Keratinocyte (primary cell): ENCODE measurements at regions not wholly inside any gene's neighbourhood (a gene's known extent, or its start where the extent isn't known, plus 50 kb on each side); places are given as distances from the start of the nearest gene placed in this dataset.

Experiments
- DNase-seq: peaks from one replicate; pipeline ENCODE4 v3.0.0-alpha.2; 2011; ENCODE audit warnings: low read depth, missing footprints, low spot score
- FAIRE-seq: peaks from 2 replicates; lab custom pipeline; 2011; peaks lifted over from hg19 to GRCh38; lab: Jason Lieb, UNC
- H2AFZ ChIP-seq: 2 replicates; pipeline ENCODE4 v1.6.0; 2012; ENCODE audit warnings: low read length, control low read depth, inconsistent platforms; ENCODE audit not compliant: control insufficient read depth
- H3K27ac ChIP-seq: 2 replicates; pipeline ENCODE4 v1.5.1; 2011; ENCODE audit warnings: low read length; ENCODE audit not compliant: control insufficient read depth, insufficient read depth
- H3K27me3 ChIP-seq: 3 replicates; pipeline ENCODE4 v1.6.0; 2011; ENCODE audit warnings: low read length; ENCODE audit not compliant: control insufficient read depth, insufficient read depth; ENCODE audit errors: extremely low read depth
- H3K36me3 ChIP-seq, 2 experiments: 2 replicates in 1 of 2; 3 replicates in 1 of 2; pipeline ENCODE4 v1.5.1; 2011; ENCODE audit warnings: low read length in 2 of 2, mild to moderate bottlenecking in 1 of 2; ENCODE audit not compliant: control insufficient read depth in 2 of 2, insufficient read depth in 2 of 2; ENCODE audit errors: extremely low read depth in 1 of 2
- H3K4me1 ChIP-seq: 3 replicates; pipeline ENCODE4 v1.5.1; 2011; ENCODE audit warnings: low read length; ENCODE audit not compliant: control insufficient read depth, insufficient read depth; ENCODE audit errors: extremely low read depth
- H3K4me2 ChIP-seq: 3 replicates; pipeline ENCODE4 v1.6.0; 2011; ENCODE audit warnings: low read depth, low read length; ENCODE audit not compliant: control insufficient read depth, insufficient read depth; ENCODE audit errors: extremely low read depth
- H3K4me3 ChIP-seq, 3 experiments: fragments of 200-600 bp in 1 of 3; sonication (generic) in 1 of 3; 2 replicates in 2 of 3; 3 replicates in 1 of 3; pipeline ENCODE4 v1.5.1; 2011 to 2016; ENCODE audit warnings: low read length in 3 of 3, mild to moderate bottlenecking in 3 of 3, control low read depth in 2 of 3, inconsistent platforms in 1 of 3, low read depth in 1 of 3, mixed read lengths in 1 of 3, mixed run types in 1 of 3, moderate library complexity in 1 of 3; ENCODE audit not compliant: control insufficient read depth in 2 of 3, insufficient read depth in 2 of 3; ENCODE audit errors: extremely low read depth in 1 of 3
- H3K79me2 ChIP-seq: 2 replicates; pipeline ENCODE4 v1.6.0; 2012; ENCODE audit warnings: low read length; ENCODE audit not compliant: control insufficient read depth, insufficient read depth
- H3K9ac ChIP-seq: 3 replicates; pipeline ENCODE4 v1.6.0; 2011; ENCODE audit warnings: low read length; ENCODE audit not compliant: control insufficient read depth, insufficient read depth; ENCODE audit errors: extremely low read depth
- H3K9me1 ChIP-seq: 3 replicates; pipeline ENCODE4 v1.6.0; 2011; ENCODE audit warnings: low read length; ENCODE audit not compliant: control insufficient read depth, insufficient read depth; ENCODE audit errors: extremely low read depth
- H3K9me3 ChIP-seq: 2 replicates; pipeline ENCODE4 v1.5.1; 2012; ENCODE audit warnings: low read depth, low read length; ENCODE audit not compliant: control insufficient read depth
- H4K20me1 ChIP-seq: 3 replicates; pipeline ENCODE4 v1.6.0; 2011; ENCODE audit warnings: low read length; ENCODE audit not compliant: control insufficient read depth, insufficient read depth; ENCODE audit errors: extremely low read depth
- EZH2 ChIP-seq: IDR thresholded peaks from one replicate; pipeline ENCODE4 v1.6.1; 2012; ENCODE audit warnings: inconsistent platforms, mild to moderate bottlenecking, low read length, moderate library complexity
- dilution Hi-C: fragments of 300-500 bp; cut with MboI; formaldehyde crosslinking; loops from one replicate; pipeline ENCODE4 v1.7.0; 2020; ENCODE audit warnings: low sequenced_read_pairs; ENCODE audit not compliant: extremely low pct_ligation_motif_present
- TF ChIP-seq, protein P1 (sequence below), 3 experiments: IDR thresholded peaks in 1 of 3; conservative IDR thresholded peaks in 1 of 3; optimal IDR thresholded peaks in 1 of 3; 2 replicates in 2 of 3; 3 replicates in 1 of 3; pipeline versions ENCODE3 to v1.5.1; 2011; ENCODE audit warnings: low read length in 3 of 3, mild to moderate bottlenecking in 3 of 3, moderate library complexity in 2 of 3, control low read depth in 1 of 3, inconsistent platforms in 1 of 3; ENCODE audit not compliant: insufficient read depth in 2 of 3; ENCODE audit errors: extremely low read depth in 1 of 3

DNA sequence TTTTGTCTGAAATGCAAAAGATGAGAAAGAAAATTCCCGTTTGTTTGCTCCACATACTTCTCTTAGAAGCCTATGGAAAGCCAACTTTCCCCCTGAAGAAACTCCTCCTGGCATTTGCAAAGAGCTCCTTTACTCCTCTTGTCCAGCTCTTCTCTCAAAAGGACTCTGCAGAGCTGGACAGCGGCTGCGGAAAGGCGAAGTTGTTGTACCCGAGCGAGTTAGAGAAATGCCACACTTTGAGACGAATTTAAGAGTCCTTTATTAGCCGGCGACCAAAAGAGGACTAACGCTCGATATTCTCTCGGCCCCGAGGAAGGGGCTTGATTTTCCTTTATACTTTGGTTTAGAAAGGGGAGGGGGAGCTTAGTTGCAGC lies 157.8 kb downstream of the TRIM27 start:
- no peak for DNase-seq
- H2AFZ ChIP-seq = no peak overlapping the region
- no peak overlapping the region for H3K27ac ChIP-seq
- TF ChIP-seq, protein P1, sequence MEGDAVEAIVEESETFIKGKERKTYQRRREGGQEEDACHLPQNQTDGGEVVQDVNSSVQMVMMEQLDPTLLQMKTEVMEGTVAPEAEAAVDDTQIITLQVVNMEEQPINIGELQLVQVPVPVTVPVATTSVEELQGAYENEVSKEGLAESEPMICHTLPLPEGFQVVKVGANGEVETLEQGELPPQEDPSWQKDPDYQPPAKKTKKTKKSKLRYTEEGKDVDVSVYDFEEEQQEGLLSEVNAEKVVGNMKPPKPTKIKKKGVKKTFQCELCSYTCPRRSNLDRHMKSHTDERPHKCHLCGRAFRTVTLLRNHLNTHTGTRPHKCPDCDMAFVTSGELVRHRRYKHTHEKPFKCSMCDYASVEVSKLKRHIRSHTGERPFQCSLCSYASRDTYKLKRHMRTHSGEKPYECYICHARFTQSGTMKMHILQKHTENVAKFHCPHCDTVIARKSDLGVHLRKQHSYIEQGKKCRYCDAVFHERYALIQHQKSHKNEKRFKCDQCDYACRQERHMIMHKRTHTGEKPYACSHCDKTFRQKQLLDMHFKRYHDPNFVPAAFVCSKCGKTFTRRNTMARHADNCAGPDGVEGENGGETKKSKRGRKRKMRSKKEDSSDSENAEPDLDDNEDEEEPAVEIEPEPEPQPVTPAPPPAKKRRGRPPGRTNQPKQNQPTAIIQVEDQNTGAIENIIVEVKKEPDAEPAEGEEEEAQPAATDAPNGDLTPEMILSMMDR (optimal IDR thresholded peaks at IDR 0.05 in 1 of 3, IDR thresholded peaks at IDR 0.05 in 1 of 3, conservative IDR thresholded peaks at IDR 0.05 in 1 of 3; ENCODE audit: extremely low read depth in 1 of 3, insufficient read depth in 2 of 3, low read length in 3 of 3) = no peak
- TF ChIP-seq EZH2 = peak; percentile 8
- no peaks in the 10 kb centered on the region for H4K20me1 ChIP-seq
- no peaks in the 10 kb centered on the region for H3K9me1 ChIP-seq
- H3K9me3 ChIP-seq = no peaks in the 10 kb centered on the region
- dilution Hi-C loops = no loop called here
- no peak overlapping the region for H3K4me2 ChIP-seq
- no peaks in the 10 kb centered on the region for H3K36me3 ChIP-seq
- no peak overlapping the region for H3K9ac ChIP-seq
- no peak for FAIRE-seq
- H3K4me1 ChIP-seq = peaks cover 4% of the 10 kb centered on the region
- H3K4me3 ChIP-seq = no peak overlapping the region
- H3K27me3 ChIP-seq = peaks cover 80% of the 10 kb centered on the region
- no peaks in the 10 kb centered on the region for H3K79me2 ChIP-seq

- no peak overlapping the region for H3K4me2 ChIP-seq
- no peaks in the 10 kb centered on the region for H3K9me1 ChIP-seq
Measured at GRCh38 chr6:28766426-28766825, 157.4 kb downstream of the TRIM27 start.

More at GRCh38 chr6:28766426-28766825, 157.4 kb downstream of the TRIM27 start:
- no peak overlapping the region for H2AFZ ChIP-seq
- no peaks in the 10 kb centered on the region for H3K79me2 ChIP-seq
- H4K20me1 ChIP-seq = no peaks in the 10 kb centered on the region
- TF ChIP-seq, protein P1 (optimal IDR thresholded peaks at IDR 0.05 in 1 of 3, IDR thresholded peaks at IDR 0.05 in 1 of 3, conservative IDR thresholded peaks at IDR 0.05 in 1 of 3; ENCODE audit: extremely low read depth in 1 of 3, insufficient read depth in 2 of 3, low read length in 3 of 3) = no peak
- no peak for TF ChIP-seq EZH2
- H3K9me3 ChIP-seq = no peaks in the 10 kb centered on the region
- dilution Hi-C loops = no loop called here
- H3K9ac ChIP-seq = no peak overlapping the region
- FAIRE-seq (no peak), DNase-seq (no peak)
- no peak overlapping the region for H3K4me3 ChIP-seq
- H3K4me1 ChIP-seq = peaks cover 4% of the 10 kb centered on the region
- H3K27ac ChIP-seq = no peak overlapping the region
- no peaks in the 10 kb centered on the region for H3K36me3 ChIP-seq
- H3K27me3 ChIP-seq = peaks cover 85% of the 10 kb centered on the region
